Motor neuron (in vitro differentiated cells): ENCODE measurements at regions not wholly inside any gene's neighbourhood (a gene's known extent, or its start where the extent isn't known, plus 50 kb on each side); places are given as distances from the start of the nearest gene placed in this dataset.

Experiments used
- ATAC-seq, 8 experiments: fragments of 200-7000 bp; cut with Tn5 transposase; replicated peaks in 6 of 8; 2 replicates each; pipeline ENCODE4 v1.8.0; 2021; ENCODE audit warnings: mild to moderate bottlenecking in 8 of 8, moderate library complexity in 8 of 8
- H3K27ac ChIP-seq, 2 donors: fragments of 250-450 bp; sonication (Bioruptor Pico); 2 replicates each; pipeline ENCODE4 v1.9.0; 2021; ENCODE audit warnings: antibody characterized with exemption in 2 of 2, mild to moderate bottlenecking in 2 of 2, moderate library complexity in 1 of 2
- H3K4me1 ChIP-seq, 2 donors: fragments of 250-450 bp; sonication (Bioruptor Pico); replicated peaks in 1 of 2; 2 replicates each; pipeline ENCODE4 v1.6.1; 2021; ENCODE audit warnings: antibody characterized with exemption in 2 of 2, mild to moderate bottlenecking in 2 of 2, moderate library complexity in 1 of 2
- H3K4me3 ChIP-seq, 5 donors: fragments of 250-450 bp; sonication (Bioruptor Pico); 2 replicates each; pipeline ENCODE4 v1.9.0; 2021; ENCODE audit warnings: antibody characterized with exemption in 5 of 5, mild to moderate bottlenecking in 5 of 5, moderate library complexity in 4 of 5
- WGBS, 10 experiments: fragments of 450-650 bp; shearing (Covaris generic); methylation state at CpG; one replicate each; pipeline ENCODE4 v1.0.0; 2022; 5-methylcytosine and 5-hydroxymethylcytosine counted together
- in situ Hi-C, 9 experiments: fragments of 400-800 bp; cut with MboI; loops; one replicate each; pipeline ENCODE4 v1.15.0; 2021; ENCODE audit warnings: low sequenced_read_pairs in 9 of 9, low pct_unique_long_range_greater_than_20kb in 2 of 9; ENCODE audit not compliant: unreplicated experiment in 9 of 9

- in situ Hi-C loops: loop anchor here in 1 of 9 experiments (25.0 kb wide), 1 partner anchor 189 kb away; no protein-coding TSS in a partner anchor
- no peak overlapping the region for H3K4me3 ChIP-seq
- ATAC-seq: peak in 1 of 8 experiments; percentile 43
- H3K27ac ChIP-seq: no peak overlapping the region
- H3K4me1 ChIP-seq: peaks cover 10 to 17% of the 10 kb centered on the region in 2 donors
- 34 to 100% (median 100%) methylated on average over 1 to 2 of the region's 3 CpGs; no CpG with 5 or more reads in 2 of the 10 experiments for WGBS, 10 experiments
These were observed 83.3 kb upstream of the KCNJ15 start for GRCh38 chr21:38173276-38174035.

GRCh38 chr21:38175306-38175705 is 81.5 kb upstream of the KCNJ15 start:
- Histone ChIP-seq H3K4me3 (no peak overlapping the region), H3K27ac (no peak overlapping the region), H3K4me1 (peaks cover 10 to 17% of the 10 kb centered on the region in 2 donors)
- in situ Hi-C loops: no loop called here
- no peak for ATAC-seq
- WGBS, 10 experiments: 8 to 54% (median 38%) methylated on average over 1 of the region's 1 CpG; no CpG with 5 or more reads in 3 of the 10 experiments

GRCh38 chr21:38177919-38178652 is 78.7 kb upstream of the KCNJ15 start:
- Histone ChIP-seq H3K27ac (no peak overlapping the region), H3K4me3 (no peak overlapping the region), H3K4me1 (peaks cover 0 to 6% of the 10 kb centered on the region in 2 donors)
- in situ Hi-C loops: no loop called here
- no peak for ATAC-seq
- WGBS, 10 experiments: 83 to 100% (median 94%) methylated on average over 1 to 2 of the region's 5 CpGs; no CpG with 5 or more reads in 5 of the 10 experiments

GRCh38 chr21:38178653-38179470 is 77.9 kb upstream of the KCNJ15 start:
- Histone ChIP-seq H3K27ac (no peak overlapping the region), H3K4me1 (peaks cover 0 to 6% of the 10 kb centered on the region in 2 donors), H3K4me3 (no peak overlapping the region)
- 66 to 100% (median 93%) methylated on average over 1 to 6 of the region's 6 CpGs; no CpG with 5 or more reads in 3 of the 10 experiments for WGBS, 10 experiments
- ATAC-seq: peak in 1 of 8 experiments; percentile 17
- in situ Hi-C loops: no loop called here

GRCh38 chr21:38179511-38179910 is 77.3 kb upstream of the KCNJ15 start:
- WGBS, 10 experiments: 60 to 90% (median 71%) methylated on average over 1 to 2 of the region's 2 CpGs; no CpG with 5 or more reads in 3 of the 10 experiments
- ATAC-seq: peak in 2 of 8 experiments; percentile 42 to 56
- no peak overlapping the region for H3K4me3 ChIP-seq
- H3K4me1 ChIP-seq: peaks cover 0 to 6% of the 10 kb centered on the region in 2 donors
- in situ Hi-C loops: no loop called here
- no peak overlapping the region for H3K27ac ChIP-seq

- in situ Hi-C loops: no loop called here
- 17 to 100% (median 78%) methylated on average over 1 to 4 of the region's 4 CpGs for whole genome bisulfite sequencing, 10 experiments
- no peak overlapping the region for H3K4me3 ChIP-seq
- ATAC-seq: peak in 3 of 8 experiments; percentile 82 to 97 (median 90)
- no peak overlapping the region for H3K27ac ChIP-seq
- peaks cover 0 to 6% of the 10 kb centered on the region in 2 donors for H3K4me1 ChIP-seq
These were observed 75.7 kb upstream of the KCNJ15 start for GRCh38 chr21:38181096-38181495.

- in situ Hi-C loops: no loop called here
These were observed 74.3 kb upstream of the KCNJ15 start for GRCh38 chr21:38182370-38182985.

GRCh38 chr21:38183961-38184360 is 72.8 kb upstream of the KCNJ15 start:
- Histone ChIP-seq H3K4me3 (no peak overlapping the region), H3K27ac (no peak overlapping the region), H3K4me1 (no peaks in the 10 kb centered on the region)
- WGBS, 10 experiments: 55 to 100% (median 73%) methylated on average over 1 of the region's 1 CpG; no CpG with 5 or more reads in 3 of the 10 experiments
- in situ Hi-C loops: no loop called here
- no peak for ATAC-seq

More at GRCh38 chr21:38182370-38182985, 74.3 kb upstream of the KCNJ15 start:
- WGBS, 10 experiments: 60 to 100% (median 83%) methylated on average over 1 to 2 of the region's 2 CpGs; no CpG with 5 or more reads in 2 of the 10 experiments
- no peak overlapping the region for H3K4me3 ChIP-seq
- peaks cover 0 to 6% of the 10 kb centered on the region in 2 donors for H3K4me1 ChIP-seq
- no peak for ATAC-seq
- no peak overlapping the region for H3K27ac ChIP-seq

- Histone ChIP-seq H3K4me3 (no peak overlapping the region), H3K27ac (no peak overlapping the region), H3K4me1 (no peaks in the 10 kb centered on the region)
- WGBS, 10 experiments: 60 to 100% (median 96%) methylated on average over 1 of the region's 1 CpG; no CpG with 5 or more reads in 4 of the 10 experiments
- ATAC-seq: no peak
- in situ Hi-C loops: no loop called here
These were observed 70.0 kb upstream of the KCNJ15 start for GRCh38 chr21:38186661-38187270.

- no peak overlapping the region for H3K27ac ChIP-seq
- 40 to 100% (median 82%) methylated on average over 1 of the region's 1 CpG; no CpG with 5 or more reads in 2 of the 10 experiments for WGBS, 10 experiments
- in situ Hi-C loops: no loop called here
- no peak overlapping the region for H3K4me3 ChIP-seq
- no peaks in the 10 kb centered on the region for H3K4me1 ChIP-seq
- ATAC-seq: no peak
These were observed 68.8 kb upstream of the KCNJ15 start for GRCh38 chr21:38188037-38188436.

- Histone ChIP-seq H3K27ac (no peak overlapping the region), H3K4me3 (no peak overlapping the region), H3K4me1 (no peaks in the 10 kb centered on the region)
- in situ Hi-C loops: no loop called here
- 50 to 94% (median 68%) methylated on average over 1 to 2 of the region's 2 CpGs; no CpG with 5 or more reads in 4 of the 10 experiments for WGBS, 10 experiments
- ATAC-seq: no peak
These were observed 60.8 kb upstream of the KCNJ15 start for GRCh38 chr21:38196036-38196435.

- in situ Hi-C loops: no loop called here
- Histone ChIP-seq H3K4me1 (no peaks in the 10 kb centered on the region), H3K4me3 (no peak overlapping the region), H3K27ac (no peak overlapping the region)
- ATAC-seq: no peak
These were observed 54.0 kb upstream of the KCNJ15 start for GRCh38 chr21:38202811-38203210.
